A673 (cell line): ENCODE measurements at regions not wholly inside any gene's neighbourhood (a gene's known extent, or its start where the extent isn't known, plus 50 kb on each side); places are given as distances from the start of the nearest gene placed in this dataset.

ENCODE experiments used
- EZH2 ChIP-seq: fragments of 200-600 bp; sonication (generic); IDR thresholded peaks from 2 replicates; pipeline ENCODE4 v1.6.1; 2017; ENCODE audit warnings: borderline replicate concordance, low read depth, mild to moderate bottlenecking, mixed read lengths, antibody characterized with exemption, low read length; ENCODE audit not compliant: poor library complexity, severe bottlenecking
- TF ChIP-seq, protein P1 (sequence below): fragments of 300-800, 200-600 bp; sonication (generic); conservative IDR thresholded peaks from 2 replicates; pipeline ENCODE4 v1.5.1; 2017; ENCODE audit warnings: low read depth, mild to moderate bottlenecking, antibody characterized with exemption, low read length, moderate library complexity, mixed read lengths

GRCh38 chr18:61948846-61949438 lies 56.1 kb upstream of the RNF152 start:
- TF ChIP-seq, protein P1, sequence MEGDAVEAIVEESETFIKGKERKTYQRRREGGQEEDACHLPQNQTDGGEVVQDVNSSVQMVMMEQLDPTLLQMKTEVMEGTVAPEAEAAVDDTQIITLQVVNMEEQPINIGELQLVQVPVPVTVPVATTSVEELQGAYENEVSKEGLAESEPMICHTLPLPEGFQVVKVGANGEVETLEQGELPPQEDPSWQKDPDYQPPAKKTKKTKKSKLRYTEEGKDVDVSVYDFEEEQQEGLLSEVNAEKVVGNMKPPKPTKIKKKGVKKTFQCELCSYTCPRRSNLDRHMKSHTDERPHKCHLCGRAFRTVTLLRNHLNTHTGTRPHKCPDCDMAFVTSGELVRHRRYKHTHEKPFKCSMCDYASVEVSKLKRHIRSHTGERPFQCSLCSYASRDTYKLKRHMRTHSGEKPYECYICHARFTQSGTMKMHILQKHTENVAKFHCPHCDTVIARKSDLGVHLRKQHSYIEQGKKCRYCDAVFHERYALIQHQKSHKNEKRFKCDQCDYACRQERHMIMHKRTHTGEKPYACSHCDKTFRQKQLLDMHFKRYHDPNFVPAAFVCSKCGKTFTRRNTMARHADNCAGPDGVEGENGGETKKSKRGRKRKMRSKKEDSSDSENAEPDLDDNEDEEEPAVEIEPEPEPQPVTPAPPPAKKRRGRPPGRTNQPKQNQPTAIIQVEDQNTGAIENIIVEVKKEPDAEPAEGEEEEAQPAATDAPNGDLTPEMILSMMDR: no peak
- TF ChIP-seq EZH2: no peak
